Body of pancreas (tissue), 4 donors: ENCODE measurements at regions not wholly inside any gene's neighbourhood (a gene's known extent, or its start where the extent isn't known, plus 50 kb on each side); places are given as distances from the start of the nearest gene placed in this dataset.

Experiments used
- ATAC-seq: fragments of 150-250 bp; one replicate; pipeline ENCODE4 v1.9.1; 2016
- DNase-seq, 4 donors: peaks; one replicate each; pipeline ENCODE4 v3.0.0-alpha.2; 2019
- H3K27ac ChIP-seq, 4 donors: fragments of 200-600 bp; sonication (generic); 1 replicate in 3 of 4; 2 replicates in 1 of 4; pipeline versions ENCODE4 v1.5.1 to v1.6.1; 2016 to 2019; ENCODE audit warnings: mild to moderate bottlenecking in 1 of 4, mixed read lengths in 1 of 4, moderate library complexity in 1 of 4
- H3K27me3 ChIP-seq, 2 donors: fragments of 200-600 bp; sonication (generic); one replicate each; pipeline ENCODE4 v1.6.0; 2016; ENCODE audit warnings: mild to moderate bottlenecking in 1 of 2
- H3K36me3 ChIP-seq, 2 donors: fragments of 200-600 bp; sonication (generic); replicated peaks in 1 of 2; 2 replicates each; pipeline ENCODE4 v1.5.1; 2016; ENCODE audit warnings: low read depth in 2 of 2; ENCODE audit not compliant: insufficient read depth in 1 of 2
- H3K4me1 ChIP-seq: fragments of 200-600 bp; sonication (generic); one replicate; pipeline ENCODE4 v1.6.0; 2016
- H3K4me3 ChIP-seq, 2 donors: fragments of 200-600 bp; sonication (generic); 1 replicate in 1 of 2; 2 replicates in 1 of 2; pipeline ENCODE4 v1.5.1; 2016 to 2019
- H3K9me3 ChIP-seq, 3 donors: fragments of 200-600 bp; sonication (generic); 1 replicate in 2 of 3; 2 replicates in 1 of 3; pipeline ENCODE4 v1.5.1; 2016
- POLR2A ChIP-seq, 3 donors: fragments of 450-650 bp; IDR thresholded peaks; one replicate each; pipeline ENCODE4 v1.6.1; 2016; ENCODE audit warnings: antibody characterized with exemption in 3 of 3, mild to moderate bottlenecking in 2 of 3
- WGBS, 2 donors: methylation state at CpG; one replicate each; pipeline ENCODE4 v1.1.5; 2017; 5-methylcytosine and 5-hydroxymethylcytosine counted together
- intact Hi-C: fragments of 100-400 bp; cut with DNase I; formaldehyde crosslinking; loops from one replicate; pipeline ENCODE4 v1.15.1; 2023
- TF ChIP-seq, protein P1 (sequence below), 7 experiments: fragments of 450-650 bp in 4 of 7; fragments of 200-600 bp in 3 of 7; sonication (generic) in 3 of 7; IDR thresholded peaks; one replicate each; pipeline ENCODE4 v1.5.1; 2016 to 2019; ENCODE audit warnings: antibody characterized with exemption in 7 of 7

DNA sequence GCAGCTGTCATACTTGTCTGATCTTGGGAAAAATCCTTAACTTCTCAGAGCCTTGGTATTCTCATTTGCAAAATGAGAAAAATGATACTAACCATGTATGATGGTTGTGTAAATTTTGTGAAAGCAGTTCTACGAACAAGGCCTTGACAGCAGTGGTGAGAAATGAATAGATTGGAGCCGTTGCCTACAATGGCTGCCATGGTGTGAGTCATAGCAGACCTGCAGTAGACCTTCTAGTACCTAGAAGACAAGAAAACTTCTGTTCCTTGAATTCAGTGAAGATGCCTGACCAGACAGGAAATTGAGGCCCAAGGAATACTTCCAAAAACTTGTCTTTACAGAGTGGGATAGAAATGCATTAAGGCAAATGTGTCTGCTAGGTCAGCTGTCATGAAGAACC lies 338.9 kb downstream of the QKI start:
- DNase-seq (no peak), ATAC-seq (no peak)
- H3K4me1 ChIP-seq, result no peaks in the 10 kb centered on the region
- H3K27me3 ChIP-seq, result no peaks in the 10 kb centered on the region
- no peaks in the 10 kb centered on the region for H3K9me3 ChIP-seq
- no peaks in the 10 kb centered on the region for H3K36me3 ChIP-seq
- H3K27ac ChIP-seq, result no peak overlapping the region
- no peak for TF ChIP-seq POLR2A (IDR thresholded peaks at IDR 0.05)
- TF ChIP-seq, protein P1, sequence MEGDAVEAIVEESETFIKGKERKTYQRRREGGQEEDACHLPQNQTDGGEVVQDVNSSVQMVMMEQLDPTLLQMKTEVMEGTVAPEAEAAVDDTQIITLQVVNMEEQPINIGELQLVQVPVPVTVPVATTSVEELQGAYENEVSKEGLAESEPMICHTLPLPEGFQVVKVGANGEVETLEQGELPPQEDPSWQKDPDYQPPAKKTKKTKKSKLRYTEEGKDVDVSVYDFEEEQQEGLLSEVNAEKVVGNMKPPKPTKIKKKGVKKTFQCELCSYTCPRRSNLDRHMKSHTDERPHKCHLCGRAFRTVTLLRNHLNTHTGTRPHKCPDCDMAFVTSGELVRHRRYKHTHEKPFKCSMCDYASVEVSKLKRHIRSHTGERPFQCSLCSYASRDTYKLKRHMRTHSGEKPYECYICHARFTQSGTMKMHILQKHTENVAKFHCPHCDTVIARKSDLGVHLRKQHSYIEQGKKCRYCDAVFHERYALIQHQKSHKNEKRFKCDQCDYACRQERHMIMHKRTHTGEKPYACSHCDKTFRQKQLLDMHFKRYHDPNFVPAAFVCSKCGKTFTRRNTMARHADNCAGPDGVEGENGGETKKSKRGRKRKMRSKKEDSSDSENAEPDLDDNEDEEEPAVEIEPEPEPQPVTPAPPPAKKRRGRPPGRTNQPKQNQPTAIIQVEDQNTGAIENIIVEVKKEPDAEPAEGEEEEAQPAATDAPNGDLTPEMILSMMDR (IDR thresholded peaks at IDR 0.05), result no peak
- intact Hi-C loops, result no loop called here
- 76 to 82% methylated on average over 2 of the region's 2 CpGs for WGBS, 2 donors
- H3K4me3 ChIP-seq, result no peak overlapping the region

DNA sequence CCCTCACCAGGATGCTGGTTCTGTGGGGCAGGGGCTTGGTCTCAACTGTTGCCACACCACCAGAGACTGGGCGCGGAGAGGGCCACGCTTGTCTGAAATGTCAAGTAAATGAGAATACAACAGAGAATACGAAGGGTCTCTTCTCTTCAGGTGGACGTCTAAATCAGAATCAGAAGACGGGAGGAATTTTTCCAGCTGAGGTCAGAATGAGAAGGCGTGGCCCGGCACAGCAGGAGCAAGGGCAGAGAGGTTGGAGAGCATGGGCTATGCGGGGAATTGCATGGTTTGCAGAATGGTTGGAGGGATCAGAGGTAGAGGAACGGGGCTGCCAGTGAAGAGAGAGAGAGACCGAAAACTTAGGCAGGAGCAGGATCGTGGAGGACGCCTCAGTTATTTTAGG lies 337.9 kb downstream of the QKI start:
- intact Hi-C loops, result no loop called here
- no peak for DNase-seq
- H3K4me1 ChIP-seq, result no peaks in the 10 kb centered on the region
- 80 to 85% methylated on average over 13 of the region's 13 CpGs for WGBS, 2 donors
- ATAC-seq, result no peak
- no peaks in the 10 kb centered on the region for H3K27me3 ChIP-seq
- TF ChIP-seq, protein P1 (IDR thresholded peaks at IDR 0.05), result no peak
- TF ChIP-seq POLR2A (IDR thresholded peaks at IDR 0.05), result no peak
- H3K27ac ChIP-seq, result no peak overlapping the region
- no peaks in the 10 kb centered on the region for H3K36me3 ChIP-seq
- H3K9me3 ChIP-seq, result no peaks in the 10 kb centered on the region
- H3K4me3 ChIP-seq, result no peak overlapping the region

DNA sequence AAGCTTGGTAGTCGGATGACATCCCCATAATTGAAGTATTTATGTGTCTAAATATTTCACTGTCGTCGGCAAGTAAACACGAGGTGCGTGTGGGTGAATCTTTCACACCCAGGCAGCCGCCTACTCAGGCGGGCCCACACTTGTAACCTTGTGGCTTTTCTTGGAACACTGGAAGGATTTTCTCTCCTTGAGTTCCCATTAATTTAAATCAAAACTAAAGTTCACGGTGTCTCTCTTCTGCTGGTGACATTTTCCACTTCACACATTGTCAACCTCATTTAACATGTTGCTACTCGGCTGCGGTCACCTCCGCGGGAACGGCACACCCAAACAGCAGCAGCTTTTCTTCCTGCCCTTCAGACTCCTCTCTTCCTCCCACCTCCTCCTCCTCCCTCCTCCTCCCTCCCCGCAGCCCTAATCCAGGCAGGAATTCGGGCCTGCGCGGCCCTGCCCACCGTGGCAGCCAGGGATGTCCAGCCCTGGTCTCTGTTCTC lies 336.6 kb downstream of the QKI start:
- intact Hi-C loops, result no loop called here
- H3K27ac ChIP-seq, result no peak overlapping the region
- H3K36me3 ChIP-seq, result no peaks in the 10 kb centered on the region
- H3K4me1 ChIP-seq, result no peaks in the 10 kb centered on the region
- no peak for ATAC-seq
- H3K27me3 ChIP-seq, result no peaks in the 10 kb centered on the region
- no peak for TF ChIP-seq POLR2A (IDR thresholded peaks at IDR 0.05)
- TF ChIP-seq, protein P1 (IDR thresholded peaks at IDR 0.05), result no peak
- DNase-seq, result no peak
- no peaks in the 10 kb centered on the region for H3K9me3 ChIP-seq
- H3K4me3 ChIP-seq, result no peak overlapping the region
- 40 to 51% methylated on average over 18 of the region's 18 CpGs for WGBS, 2 donors

DNA sequence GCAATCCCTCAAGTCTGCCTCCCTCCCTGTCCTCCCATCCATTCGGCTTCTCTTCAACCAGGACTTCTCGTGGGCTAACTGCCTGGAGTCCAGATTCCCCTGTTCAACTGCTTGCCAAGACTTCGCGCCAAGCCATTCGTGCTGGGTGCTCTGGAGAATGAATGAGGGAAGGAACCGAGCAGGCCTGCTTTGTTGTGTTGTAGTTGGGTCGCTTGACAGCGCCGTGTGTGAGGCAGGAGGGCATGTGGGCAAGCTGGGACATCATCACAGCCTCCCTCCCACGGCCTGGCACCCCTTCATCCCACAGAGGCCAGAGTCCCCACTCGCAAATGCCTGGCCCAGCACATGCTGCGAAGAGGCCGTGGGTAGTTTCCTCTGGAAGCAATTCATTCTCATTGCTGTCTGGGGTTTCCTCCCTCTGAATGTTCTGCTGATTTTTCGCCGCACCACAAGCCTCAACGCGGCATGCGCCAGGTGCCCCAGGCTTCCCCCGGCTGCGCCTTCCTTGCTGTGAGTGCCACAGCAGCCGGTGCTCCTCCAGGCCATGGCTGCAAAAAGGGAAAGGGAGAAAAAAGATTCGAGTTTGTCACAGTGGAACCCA lies 336.0 kb downstream of the QKI start:
- intact Hi-C loops, result no loop called here
- H3K36me3 ChIP-seq, result no peaks in the 10 kb centered on the region
- no peak overlapping the region for H3K4me3 ChIP-seq
- H3K27me3 ChIP-seq, result no peaks in the 10 kb centered on the region
- H3K4me1 ChIP-seq, result no peaks in the 10 kb centered on the region
- no peak for TF ChIP-seq POLR2A (IDR thresholded peaks at IDR 0.05)
- ATAC-seq (no peak), DNase-seq (no peak)
- no peaks in the 10 kb centered on the region for H3K9me3 ChIP-seq
- 62 to 77% methylated on average over 21 to 22 of the region's 22 CpGs for WGBS, 2 donors
- no peak overlapping the region for H3K27ac ChIP-seq

DNA sequence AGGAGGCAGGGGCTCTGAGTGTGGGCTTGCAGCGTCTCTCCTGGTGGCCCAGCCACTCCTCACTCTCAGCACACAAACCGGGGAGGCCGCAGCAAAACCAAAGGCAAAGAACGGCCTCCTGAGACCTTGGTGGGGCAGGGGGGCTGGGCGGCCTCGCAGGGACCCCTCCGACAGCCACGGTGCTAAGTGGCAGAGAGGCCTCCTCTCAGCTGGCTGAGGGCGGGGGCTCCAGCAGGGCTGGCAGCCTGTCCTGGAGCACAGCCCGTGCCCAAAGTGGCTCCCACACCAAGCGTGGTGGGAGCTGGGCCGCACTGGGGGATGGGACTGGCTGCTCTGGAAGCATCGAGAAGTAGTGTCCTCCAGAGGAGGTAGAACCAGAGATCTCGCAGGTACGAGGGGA lies 334.4 kb downstream of the QKI start:
- intact Hi-C loops, result no loop called here
- H3K4me3 ChIP-seq, result no peak overlapping the region
- H3K4me1 ChIP-seq, result no peaks in the 10 kb centered on the region
- H3K27me3 ChIP-seq, result no peaks in the 10 kb centered on the region
- ATAC-seq (no peak), DNase-seq (no peak)
- no peak overlapping the region for H3K27ac ChIP-seq
- WGBS, 2 donors, result 76 to 79% methylated on average over 8 to 15 of the region's 15 CpGs
- H3K36me3 ChIP-seq, result no peaks in the 10 kb centered on the region
- no peaks in the 10 kb centered on the region for H3K9me3 ChIP-seq
- TF ChIP-seq, protein P1 (IDR thresholded peaks at IDR 0.05), result no peak
- TF ChIP-seq POLR2A (IDR thresholded peaks at IDR 0.05), result no peak
